WTC11 (cell line): ENCODE measurements at regions not wholly inside any gene's neighbourhood (a gene's known extent, or its start where the extent isn't known, plus 50 kb on each side); places are given as distances from the start of the nearest gene placed in this dataset.

Experiments used
- ATAC-seq: fragments of 200-7000 bp; cut with Tn5 transposase; 2 replicates; pipeline ENCODE4 v1.10.0; 2021; ENCODE audit warnings: mild to moderate bottlenecking, moderate library complexity
- CTCF ChIA-PET: fragments of 300-600 bp; sonication (Branson Sonifier 250); formaldehyde crosslinking; loops from one replicate; lab custom pipeline; 2021; ENCODE audit warnings: antibody characterized with exemption; lab: Charles Lee
- POLR2A ChIA-PET: fragments of 350-600 bp; sonication (Branson Sonifier 250); formaldehyde crosslinking; loops from one replicate; lab custom pipeline; 2021; ENCODE audit warnings: antibody characterized with exemption; lab: Charles Lee
- DNase-seq: peaks from one replicate; pipeline ENCODE4 v3.0.0; 2021; ENCODE audit warnings: low spot score
- H3K27ac Mint-ChIP-seq: 2 replicates; pipeline ENCODE4 v1.8.0; 2021; ENCODE audit warnings: mixed read lengths
- H3K27me3 Mint-ChIP-seq: 2 replicates; pipeline ENCODE4 v1.8.0; 2021; ENCODE audit warnings: low read depth, mild to moderate bottlenecking, moderate library complexity, mixed read lengths
- H3K36me3 Mint-ChIP-seq: 2 replicates; pipeline ENCODE4 v1.8.0; 2021; ENCODE audit warnings: mixed read lengths
- H3K4me1 Mint-ChIP-seq: 2 replicates; pipeline ENCODE4 v1.8.0; 2022; ENCODE audit warnings: mixed read lengths
- H3K4me3 Mint-ChIP-seq: 2 replicates; pipeline ENCODE4 v1.8.0; 2021; ENCODE audit warnings: mild to moderate bottlenecking, moderate library complexity, mixed read lengths
- H3K9me3 Mint-ChIP-seq: 2 replicates; pipeline ENCODE4 v1.8.0; 2021; ENCODE audit warnings: mixed read lengths
- CREM ChIP-seq: sonication (generic); formaldehyde crosslinking; IDR thresholded peaks from 2 replicates; pipeline ENCODE4 v1.8.1; 2022; ENCODE audit warnings: mild to moderate bottlenecking, missing genetic modification reagents, moderate library complexity
- ELF4 ChIP-seq: sonication (generic); formaldehyde crosslinking; IDR thresholded peaks from 2 replicates; pipeline ENCODE4 v1.8.1; 2022; ENCODE audit warnings: low read depth, mild to moderate bottlenecking, moderate library complexity, missing genetic modification reagents
- FOXK1 ChIP-seq: sonication (generic); formaldehyde crosslinking; IDR thresholded peaks from 2 replicates; pipeline ENCODE4 v1.8.0; 2022; ENCODE audit warnings: mild to moderate bottlenecking, moderate library complexity, missing genetic modification reagents
- GABPB1 ChIP-seq: sonication (generic); formaldehyde crosslinking; IDR thresholded peaks from 2 replicates; pipeline ENCODE4 v1.8.1; 2023; ENCODE audit warnings: mild to moderate bottlenecking, missing genetic modification reagents
- GTF2I ChIP-seq: fragments of 250-450 bp; sonication (Bioruptor Pico); conservative IDR thresholded peaks from 2 replicates; pipeline ENCODE4 v1.4.0; 2021; ENCODE audit warnings: mild to moderate bottlenecking
- HMGA2 ChIP-seq: fragments of 250-450 bp; sonication (Bioruptor Pico); IDR thresholded peaks from 2 replicates; pipeline ENCODE4 v1.4.0; 2021; ENCODE audit warnings: mild to moderate bottlenecking, moderate library complexity
- NFYB ChIP-seq: sonication (generic); formaldehyde crosslinking; conservative IDR thresholded peaks from 2 replicates; pipeline ENCODE4 v1.8.0; 2022; ENCODE audit warnings: low read depth, missing genetic modification reagents
- NR2C2 ChIP-seq: sonication (generic); formaldehyde crosslinking; IDR thresholded peaks from 2 replicates; pipeline ENCODE4 v1.8.0; 2022; ENCODE audit warnings: mild to moderate bottlenecking, missing genetic modification reagents
- NR3C1 ChIP-seq: sonication (generic); formaldehyde crosslinking; conservative IDR thresholded peaks from 2 replicates; pipeline ENCODE4 v1.8.1; 2023; ENCODE audit warnings: low read depth, mild to moderate bottlenecking, missing genetic modification reagents
- PRDM15 ChIP-seq: sonication (generic); formaldehyde crosslinking; IDR thresholded peaks from 2 replicates; pipeline ENCODE4 v1.8.0; 2022; ENCODE audit warnings: missing genetic modification reagents
- TEAD4 ChIP-seq: sonication (generic); formaldehyde crosslinking; IDR thresholded peaks from 2 replicates; pipeline ENCODE4 v1.8.0; 2022; ENCODE audit warnings: mild to moderate bottlenecking, missing genetic modification reagents
- ZNF121 ChIP-seq: sonication (generic); formaldehyde crosslinking; IDR thresholded peaks from 2 replicates; pipeline ENCODE4 v1.8.0; 2023; ENCODE audit warnings: missing genetic modification reagents
- ZNF219 ChIP-seq: sonication (generic); formaldehyde crosslinking; IDR thresholded peaks from 2 replicates; pipeline ENCODE4 v1.8.0; 2023; ENCODE audit warnings: missing genetic modification reagents, mild to moderate bottlenecking, borderline replicate concordance
- TF ChIP-seq, protein P1 (sequence below): sonication (generic); formaldehyde crosslinking; conservative IDR thresholded peaks from 2 replicates; pipeline ENCODE4 v1.8.1; 2023; ENCODE audit warnings: mild to moderate bottlenecking, low read depth, missing genetic modification reagents, moderate library complexity
- TF ChIP-seq, protein P2 (sequence below): fragments of 250-450 bp; sonication (Bioruptor Pico); IDR thresholded peaks from 2 replicates; pipeline ENCODE4 v1.9.0; 2021; ENCODE audit warnings: mild to moderate bottlenecking
- TF ChIP-seq, protein P3 (sequence below): fragments of 250-450 bp; sonication (Bioruptor Pico); conservative IDR thresholded peaks from 2 replicates; pipeline ENCODE4 v1.9.0; 2021; ENCODE audit warnings: mild to moderate bottlenecking
- TF ChIP-seq, protein P4 (sequence below): sonication (generic); formaldehyde crosslinking; IDR thresholded peaks from 2 replicates; pipeline ENCODE4 v1.8.1; 2023; ENCODE audit warnings: mild to moderate bottlenecking, moderate library complexity, missing genetic modification reagents
- TF ChIP-seq, protein P5 (sequence below): sonication (generic); formaldehyde crosslinking; IDR thresholded peaks from 2 replicates; pipeline ENCODE4 v1.8.1; 2023; ENCODE audit warnings: mild to moderate bottlenecking, missing genetic modification reagents
- TF ChIP-seq, protein P6 (sequence below): fragments of 250-450 bp; sonication (Bioruptor Pico); IDR thresholded peaks from 2 replicates; pipeline ENCODE4 v1.8.0; 2021; ENCODE audit warnings: mild to moderate bottlenecking

DNA sequence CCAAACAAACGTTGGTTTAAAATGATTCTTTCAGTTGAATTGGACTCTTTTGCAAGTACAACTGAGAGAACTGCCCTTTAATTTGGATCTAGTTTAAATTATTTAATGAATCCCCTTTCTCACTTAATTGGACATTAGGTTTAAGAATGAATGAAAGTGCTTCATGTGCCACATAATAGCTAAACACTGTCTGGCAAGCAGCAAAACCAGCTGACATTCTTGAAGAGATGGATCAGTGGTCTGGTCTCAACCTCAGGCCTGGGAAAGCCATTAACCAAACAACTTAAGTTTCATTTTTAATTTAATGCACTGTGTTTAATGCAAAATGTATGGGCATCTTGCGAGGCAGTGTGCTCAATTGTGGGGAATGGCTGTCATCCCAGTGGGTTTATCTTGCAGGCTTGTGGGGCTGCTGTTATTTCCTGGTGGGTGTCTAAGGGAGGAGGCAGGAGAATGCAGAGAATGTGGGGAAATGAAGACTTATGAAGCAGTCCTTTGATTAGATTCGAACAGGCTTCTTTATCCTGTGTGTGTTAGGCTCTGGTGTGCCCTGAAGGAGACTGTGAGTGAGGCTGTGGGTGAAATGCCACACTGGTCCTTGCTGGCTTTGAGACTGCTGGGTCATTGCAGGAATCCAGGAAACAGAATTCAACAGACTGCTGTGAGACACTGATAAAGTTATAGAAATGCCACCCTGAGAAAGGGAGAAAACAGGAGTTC is 144.1 kb upstream of the PELI2 start:
- Mint-ChIP-seq H3K27me3 (no peaks in the 10 kb centered on the region), H3K4me1 (peaks cover 7% of the 10 kb centered on the region), H3K27ac (no peak overlapping the region), H3K36me3 (no peaks in the 10 kb centered on the region), H3K4me3 (no peak overlapping the region), H3K9me3 (no peaks in the 10 kb centered on the region)
- ChIA-PET CTCF (no interaction called here), POLR2A (no interaction called here)
- no peak for ATAC-seq
- DNase-seq = no peak
- TF ChIP-seq NFYB (CRISPR knock-in tag) (no peak), NR2C2 (CRISPR knock-in tag) (no peak), HMGA2 (CRISPR knock-in tag) (no peak), TEAD4 (CRISPR knock-in tag) (no peak), NR3C1 (CRISPR knock-in tag) (no peak), ZNF219 (no peak), CREM (CRISPR knock-in tag) (no peak), PRDM15 (CRISPR knock-in tag) (no peak), GABPB1 (CRISPR knock-in tag) (no peak), GTF2I (CRISPR knock-in tag) (no peak), ZNF121 (CRISPR knock-in tag) (no peak), ELF4 (CRISPR knock-in tag) (no peak), FOXK1 (CRISPR knock-in tag) (no peak)
- TF ChIP-seq, protein P1, sequence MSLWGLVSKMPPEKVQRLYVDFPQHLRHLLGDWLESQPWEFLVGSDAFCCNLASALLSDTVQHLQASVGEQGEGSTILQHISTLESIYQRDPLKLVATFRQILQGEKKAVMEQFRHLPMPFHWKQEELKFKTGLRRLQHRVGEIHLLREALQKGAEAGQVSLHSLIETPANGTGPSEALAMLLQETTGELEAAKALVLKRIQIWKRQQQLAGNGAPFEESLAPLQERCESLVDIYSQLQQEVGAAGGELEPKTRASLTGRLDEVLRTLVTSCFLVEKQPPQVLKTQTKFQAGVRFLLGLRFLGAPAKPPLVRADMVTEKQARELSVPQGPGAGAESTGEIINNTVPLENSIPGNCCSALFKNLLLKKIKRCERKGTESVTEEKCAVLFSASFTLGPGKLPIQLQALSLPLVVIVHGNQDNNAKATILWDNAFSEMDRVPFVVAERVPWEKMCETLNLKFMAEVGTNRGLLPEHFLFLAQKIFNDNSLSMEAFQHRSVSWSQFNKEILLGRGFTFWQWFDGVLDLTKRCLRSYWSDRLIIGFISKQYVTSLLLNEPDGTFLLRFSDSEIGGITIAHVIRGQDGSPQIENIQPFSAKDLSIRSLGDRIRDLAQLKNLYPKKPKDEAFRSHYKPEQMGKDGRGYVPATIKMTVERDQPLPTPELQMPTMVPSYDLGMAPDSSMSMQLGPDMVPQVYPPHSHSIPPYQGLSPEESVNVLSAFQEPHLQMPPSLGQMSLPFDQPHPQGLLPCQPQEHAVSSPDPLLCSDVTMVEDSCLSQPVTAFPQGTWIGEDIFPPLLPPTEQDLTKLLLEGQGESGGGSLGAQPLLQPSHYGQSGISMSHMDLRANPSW = no peak
- TF ChIP-seq, protein P2, sequence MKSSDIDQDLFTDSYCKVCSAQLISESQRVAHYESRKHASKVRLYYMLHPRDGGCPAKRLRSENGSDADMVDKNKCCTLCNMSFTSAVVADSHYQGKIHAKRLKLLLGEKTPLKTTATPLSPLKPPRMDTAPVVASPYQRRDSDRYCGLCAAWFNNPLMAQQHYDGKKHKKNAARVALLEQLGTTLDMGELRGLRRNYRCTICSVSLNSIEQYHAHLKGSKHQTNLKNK (CRISPR knock-in tag) = no peak
- TF ChIP-seq, protein P3, sequence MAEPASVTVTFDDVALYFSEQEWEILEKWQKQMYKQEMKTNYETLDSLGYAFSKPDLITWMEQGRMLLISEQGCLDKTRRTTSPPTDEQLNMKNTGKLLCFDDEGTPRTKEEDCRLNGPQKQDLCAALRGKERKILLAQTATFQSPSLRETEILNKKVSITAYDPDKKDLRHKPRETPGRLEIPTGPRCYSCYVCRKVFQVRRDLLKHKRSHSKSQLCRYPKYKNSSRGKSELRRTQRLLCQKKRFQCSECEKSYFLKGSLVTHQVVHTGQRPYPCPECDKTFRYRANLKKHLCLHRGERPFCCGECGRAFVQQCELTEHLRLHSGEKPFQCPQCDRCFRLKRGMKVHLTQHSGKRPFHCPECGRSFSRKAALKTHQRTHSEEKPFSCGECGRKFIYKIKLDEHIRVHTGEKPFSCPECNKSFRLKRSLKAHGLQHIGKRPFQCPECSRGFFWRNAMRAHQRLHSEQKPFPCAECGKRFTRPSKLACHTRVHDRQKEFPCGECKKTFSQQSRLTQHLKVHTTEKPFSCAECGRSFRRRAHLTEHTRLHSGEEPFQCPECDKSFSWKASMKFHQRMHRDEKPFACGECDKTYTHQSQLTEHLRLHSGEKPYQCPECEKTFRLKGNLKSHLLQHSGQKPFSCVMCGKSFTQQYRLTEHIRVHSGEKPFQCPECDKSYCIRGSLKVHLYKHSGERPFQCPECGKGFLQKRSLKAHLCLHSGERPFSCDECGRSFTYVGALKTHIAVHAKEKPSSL = no peak
- TF ChIP-seq, protein P4, sequence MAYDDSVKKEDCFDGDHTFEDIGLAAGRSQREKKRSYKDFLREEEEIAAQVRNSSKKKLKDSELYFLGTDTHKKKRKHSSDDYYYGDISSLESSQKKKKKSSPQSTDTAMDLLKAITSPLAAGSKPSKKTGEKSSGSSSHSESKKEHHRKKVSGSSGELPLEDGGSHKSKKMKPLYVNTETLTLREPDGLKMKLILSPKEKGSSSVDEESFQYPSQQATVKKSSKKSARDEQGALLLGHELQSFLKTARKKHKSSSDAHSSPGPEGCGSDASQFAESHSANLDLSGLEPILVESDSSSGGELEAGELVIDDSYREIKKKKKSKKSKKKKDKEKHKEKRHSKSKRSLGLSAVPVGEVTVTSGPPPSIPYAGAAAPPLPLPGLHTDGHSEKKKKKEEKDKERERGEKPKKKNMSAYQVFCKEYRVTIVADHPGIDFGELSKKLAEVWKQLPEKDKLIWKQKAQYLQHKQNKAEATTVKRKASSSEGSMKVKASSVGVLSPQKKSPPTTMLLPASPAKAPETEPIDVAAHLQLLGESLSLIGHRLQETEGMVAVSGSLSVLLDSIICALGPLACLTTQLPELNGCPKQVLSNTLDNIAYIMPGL = no peak
- TF ChIP-seq, protein P5, sequence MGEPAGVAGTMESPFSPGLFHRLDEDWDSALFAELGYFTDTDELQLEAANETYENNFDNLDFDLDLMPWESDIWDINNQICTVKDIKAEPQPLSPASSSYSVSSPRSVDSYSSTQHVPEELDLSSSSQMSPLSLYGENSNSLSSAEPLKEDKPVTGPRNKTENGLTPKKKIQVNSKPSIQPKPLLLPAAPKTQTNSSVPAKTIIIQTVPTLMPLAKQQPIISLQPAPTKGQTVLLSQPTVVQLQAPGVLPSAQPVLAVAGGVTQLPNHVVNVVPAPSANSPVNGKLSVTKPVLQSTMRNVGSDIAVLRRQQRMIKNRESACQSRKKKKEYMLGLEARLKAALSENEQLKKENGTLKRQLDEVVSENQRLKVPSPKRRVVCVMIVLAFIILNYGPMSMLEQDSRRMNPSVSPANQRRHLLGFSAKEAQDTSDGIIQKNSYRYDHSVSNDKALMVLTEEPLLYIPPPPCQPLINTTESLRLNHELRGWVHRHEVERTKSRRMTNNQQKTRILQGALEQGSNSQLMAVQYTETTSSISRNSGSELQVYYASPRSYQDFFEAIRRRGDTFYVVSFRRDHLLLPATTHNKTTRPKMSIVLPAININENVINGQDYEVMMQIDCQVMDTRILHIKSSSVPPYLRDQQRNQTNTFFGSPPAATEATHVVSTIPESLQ (CRISPR knock-in tag) = no peak
- TF ChIP-seq, protein P6, sequence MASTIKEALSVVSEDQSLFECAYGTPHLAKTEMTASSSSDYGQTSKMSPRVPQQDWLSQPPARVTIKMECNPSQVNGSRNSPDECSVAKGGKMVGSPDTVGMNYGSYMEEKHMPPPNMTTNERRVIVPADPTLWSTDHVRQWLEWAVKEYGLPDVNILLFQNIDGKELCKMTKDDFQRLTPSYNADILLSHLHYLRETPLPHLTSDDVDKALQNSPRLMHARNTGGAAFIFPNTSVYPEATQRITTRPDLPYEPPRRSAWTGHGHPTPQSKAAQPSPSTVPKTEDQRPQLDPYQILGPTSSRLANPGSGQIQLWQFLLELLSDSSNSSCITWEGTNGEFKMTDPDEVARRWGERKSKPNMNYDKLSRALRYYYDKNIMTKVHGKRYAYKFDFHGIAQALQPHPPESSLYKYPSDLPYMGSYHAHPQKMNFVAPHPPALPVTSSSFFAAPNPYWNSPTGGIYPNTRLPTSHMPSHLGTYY = no peak
- TF ChIP-seq, all 79 proteins: peak for 0
